ENCODE measurements at regions not wholly inside any gene's neighbourhood (a gene's known extent, or its start where the extent isn't known, plus 50 kb on each side); places are given as distances from the start of the nearest gene placed in this dataset.

GRCh38 chr10:84891631-84892030, 563.2 kb downstream of the CCSER2 start:
- WGBS (ENCODE audit: extremely low coverage, insufficient read length, low lambda C conversion rate), result no CpG with 5 or more reads among the region's 4 CpGs

More at GRCh38 chr10:84891631-84892030, 563.2 kb downstream of the CCSER2 start:
- no peaks in the 10 kb centered on the region for H3K79me1 ChIP-seq (ENCODE audit: insufficient read depth, low read depth, low read length, poor library complexity, severe bottlenecking)
- no peak overlapping the region for H2BK120ac ChIP-seq (ENCODE audit: low read depth, low read length, poor library complexity, severe bottlenecking)
- no peak for DNase-seq
- no peak overlapping the region for H3K23ac ChIP-seq (ENCODE audit: insufficient read length, low read depth, low read length)
- H3K9me3 Mint-ChIP-seq, result peaks cover 0 to 4% of the 10 kb centered on the region in 2 experiments; a peak in 2 of 5 replicates
- H4K5ac ChIP-seq (ENCODE audit: insufficient read length, low read depth, low read length), result no peak overlapping the region
- no peaks in the 10 kb centered on the region for H3K79me2 ChIP-seq (ENCODE audit: insufficient read depth, low read length)
- H3K27ac Mint-ChIP-seq, result no peak overlapping the region
- H4K20me1 ChIP-seq (ENCODE audit: control insufficient read depth, insufficient read depth, insufficient read length), result no peaks in the 10 kb centered on the region
- no peak for TF ChIP-seq CTCF (conservative IDR thresholded peaks at IDR 0.05)
- no peak overlapping the region for H2AFZ ChIP-seq (ENCODE audit: low read length)
- no peak overlapping the region for H3K27ac ChIP-seq (ENCODE audit: insufficient read length, low read depth, low read length)
- H2BK5ac ChIP-seq (ENCODE audit: insufficient read length, low read length), result no peak overlapping the region
- H3K56ac ChIP-seq (ENCODE audit: insufficient read length, low read depth, low read length), result no peak overlapping the region
- H3K4me3 Mint-ChIP-seq, result no peak overlapping the region
- no peaks in the 10 kb centered on the region for H3K4me1 ChIP-seq (ENCODE audit: insufficient read depth, low read length)
- H2AK5ac ChIP-seq (ENCODE audit: insufficient read length, low read length), result no peak overlapping the region
- no peaks in the 10 kb centered on the region for H3K9me3 ChIP-seq (ENCODE audit: control insufficient read depth, low read depth, low read length)
- H3K4me1 Mint-ChIP-seq, result peaks cover 8% of the 10 kb centered on the region in 2 experiments
- H3K4ac ChIP-seq (ENCODE audit: low read depth, low read length), result no peak overlapping the region
- H3K9ac ChIP-seq (ENCODE audit: extremely low read depth, insufficient read length, low read length), result no peak overlapping the region
- H3K27me3 ChIP-seq (ENCODE audit: insufficient read depth, low read length), result no peaks in the 10 kb centered on the region
- no peak overlapping the region for H2BK15ac ChIP-seq (ENCODE audit: low read depth, low read length)
- no peaks in the 10 kb centered on the region for H3K27me3 Mint-ChIP-seq (ENCODE audit: low read depth)
- no peak overlapping the region for H2BK12ac ChIP-seq (ENCODE audit: insufficient read length, low read depth, low read length)
- no peak overlapping the region for H3K18ac ChIP-seq (ENCODE audit: insufficient read length, low read depth, low read length)
- no peaks in the 10 kb centered on the region for H3K23me2 ChIP-seq (ENCODE audit: insufficient read length, low read depth, low read length, poor library complexity, severe bottlenecking)
- no peak overlapping the region for H2BK20ac ChIP-seq (ENCODE audit: low read depth, low read length, poor library complexity, severe bottlenecking)
- no peak overlapping the region for H3T11ph ChIP-seq (ENCODE audit: low read length)
- no peak overlapping the region for H4K8ac ChIP-seq (replicated peaks; ENCODE audit: insufficient read length, low read depth, low read length)
- H3K36me3 Mint-ChIP-seq (ENCODE audit: insufficient read depth in 1 of 3, low read depth in 3 of 3), result no peaks in the 10 kb centered on the region
- no peak overlapping the region for H4K91ac ChIP-seq (ENCODE audit: insufficient read length, low read depth, low read length)
- H3K14ac ChIP-seq (ENCODE audit: insufficient read depth, low read length), result no peak overlapping the region
- H3K4me2 ChIP-seq (ENCODE audit: insufficient read depth, insufficient read length, low read length), result no peak overlapping the region

Measured in H9 (cell line).